Inflammatory macrophage treated with lipopolysaccharide for 4 hours (primary cell): ENCODE measurements at regions not wholly inside any gene's neighbourhood (a gene's known extent, or its start where the extent isn't known, plus 50 kb on each side); places are given as distances from the start of the nearest gene placed in this dataset.

Experiments
- DNase-seq: peaks from one replicate; pipeline ENCODE4 v3.0.0-alpha.2; 2020

DNA sequence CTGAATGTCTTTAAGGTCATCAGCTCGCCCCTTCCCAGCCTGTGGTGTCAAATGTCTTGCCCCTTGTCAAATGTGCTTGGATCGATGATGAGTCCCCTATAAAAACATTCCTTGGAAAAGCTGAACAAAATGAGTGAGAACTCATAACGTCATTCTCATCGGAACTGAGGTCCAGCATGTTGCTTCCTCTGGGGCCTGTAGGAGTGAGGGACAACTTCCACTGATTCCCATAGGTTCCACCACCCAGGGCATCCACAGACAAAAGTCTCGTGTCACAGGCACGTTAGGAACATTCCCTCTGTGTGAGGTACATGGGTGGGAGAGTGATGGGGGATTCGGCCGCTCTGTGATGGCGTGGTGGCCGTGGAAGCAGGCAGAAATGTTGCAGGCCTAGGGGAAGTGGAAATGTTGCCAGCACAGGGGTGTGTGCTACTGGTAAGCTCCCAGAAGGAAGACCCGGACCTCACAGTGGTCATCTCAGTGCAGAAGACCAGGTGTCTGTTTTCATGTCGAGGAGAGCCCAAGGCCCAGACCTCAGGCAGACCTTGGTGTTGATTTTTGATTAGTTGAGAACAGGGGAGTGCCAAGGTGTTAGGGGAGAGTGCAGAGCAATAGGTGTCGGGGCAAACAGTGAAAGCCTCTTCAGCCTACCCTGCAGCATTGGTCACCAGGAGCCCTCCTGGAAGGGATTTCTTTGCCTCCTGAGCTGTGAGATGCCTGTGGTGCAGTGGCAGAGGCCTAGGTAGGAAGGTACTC, 96.8 kb downstream of the SNRPN start:
- no peak for DNase-seq

DNA sequence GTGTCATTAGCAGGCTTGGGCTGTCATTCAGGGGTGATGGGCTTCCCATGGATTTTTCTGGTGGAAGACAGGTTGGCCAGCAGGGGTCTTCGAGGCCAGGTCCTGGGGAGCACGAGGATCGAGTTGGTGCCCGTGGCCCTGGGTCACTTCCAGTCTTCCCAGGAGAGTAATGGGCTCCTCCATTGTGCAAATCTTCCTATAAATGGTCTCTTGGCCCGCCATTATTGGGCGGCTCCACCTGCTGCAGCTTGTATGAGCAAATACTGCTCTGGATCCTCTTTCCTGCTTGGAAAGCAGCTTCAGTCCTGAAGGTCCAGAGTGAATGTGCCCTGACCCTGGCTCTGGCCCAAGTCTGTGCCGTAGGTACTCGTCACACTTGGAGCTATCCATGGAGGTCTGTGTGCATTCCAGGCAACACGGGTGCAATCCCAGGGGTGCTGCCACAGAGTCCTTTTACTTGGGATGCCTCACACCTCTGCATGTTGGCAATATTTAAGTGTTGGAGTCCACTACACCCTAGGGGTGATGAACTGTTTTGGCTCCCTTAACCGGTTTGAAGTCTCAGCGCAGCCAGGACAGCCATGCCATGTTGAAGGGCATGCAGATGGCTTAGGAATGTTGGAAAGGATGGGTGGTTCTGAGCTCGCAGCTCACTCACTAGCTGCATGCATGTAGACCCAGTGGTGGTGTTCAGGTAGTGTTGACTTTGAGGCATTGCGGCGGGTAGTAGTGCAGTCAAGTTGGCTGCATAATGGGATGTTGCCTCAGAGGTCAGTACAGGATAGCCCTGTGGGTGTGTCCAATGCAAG, 97.6 kb downstream of the SNRPN start:
- DNase-seq: no peak

DNA sequence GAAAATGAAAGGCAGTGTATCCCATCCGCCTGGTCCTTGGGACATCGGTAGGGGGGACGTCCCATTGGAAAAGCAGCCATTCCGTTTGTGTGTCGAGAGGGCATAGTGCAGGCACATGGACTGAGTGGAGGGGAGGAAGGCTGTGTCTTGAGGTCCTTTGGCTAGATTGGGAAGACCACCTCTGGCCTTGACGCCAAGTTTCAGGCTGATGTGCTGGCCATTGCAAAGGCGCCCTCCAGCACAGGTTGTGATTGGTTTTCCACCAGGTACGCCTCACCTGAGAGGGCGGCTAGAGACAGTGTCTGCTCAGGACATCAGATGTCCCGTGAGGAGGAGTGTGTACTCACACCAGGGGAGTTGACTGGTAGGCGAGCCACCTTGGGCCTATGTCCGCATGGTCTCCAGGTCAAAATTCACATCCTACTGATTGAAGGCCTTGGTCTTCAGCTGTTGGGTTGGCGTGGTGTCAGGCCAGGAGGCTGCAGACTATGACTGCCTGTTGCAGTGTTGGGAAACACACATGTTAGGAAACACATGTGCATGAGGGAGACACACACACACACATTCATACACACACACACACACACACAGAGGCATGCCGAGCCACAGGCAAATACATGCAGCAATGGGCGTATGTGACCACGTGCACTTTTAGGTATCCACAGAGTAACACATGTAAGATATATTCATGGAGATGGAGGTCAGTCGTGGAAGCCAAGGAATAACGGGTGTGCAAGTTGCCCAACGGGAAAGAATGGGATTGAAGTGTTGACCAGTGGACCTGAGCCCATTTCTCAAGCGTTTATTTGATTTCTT, 98.4 kb downstream of the SNRPN start:
- DNase-seq: no peak

DNA sequence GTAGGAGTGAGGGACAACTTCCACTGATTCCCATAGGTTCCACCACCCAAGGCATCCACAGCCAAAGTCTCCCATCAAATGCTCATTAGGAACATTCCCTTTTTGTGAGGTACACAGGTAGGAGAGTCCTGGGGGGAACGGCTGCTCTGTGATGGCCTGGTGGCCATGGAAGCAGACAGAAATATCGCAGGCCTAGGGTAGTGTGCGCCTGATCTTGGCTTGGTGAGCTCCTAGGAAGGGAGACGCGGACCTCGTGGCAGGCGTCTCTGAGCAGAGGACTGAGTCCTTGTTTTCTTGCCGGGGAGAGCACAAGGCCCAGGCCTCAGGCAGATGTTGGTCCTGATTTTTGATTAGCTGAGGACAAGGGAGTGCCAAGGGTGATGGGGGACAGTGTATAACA, 99.5 kb downstream of the SNRPN start:
- DNase-seq: no peak

DNA sequence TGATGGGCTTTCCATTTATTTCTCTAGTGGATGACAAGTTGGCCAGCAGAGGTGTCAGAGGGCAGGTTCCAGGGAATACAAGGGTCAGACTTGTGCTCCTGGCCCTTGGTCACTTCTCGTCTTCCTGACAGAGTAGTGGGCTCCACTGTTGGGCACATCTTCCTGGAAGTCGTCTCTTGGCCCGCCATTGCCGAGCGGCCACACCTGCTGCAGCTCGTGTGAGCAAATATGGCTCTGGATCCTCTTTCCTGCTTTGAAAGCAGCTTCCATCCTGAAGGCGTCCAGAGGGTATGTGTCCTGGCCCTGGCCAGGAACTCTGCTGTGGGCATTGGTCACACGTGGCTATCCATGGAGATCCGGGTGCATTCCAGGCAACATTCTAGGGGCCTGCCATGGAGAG, 100.2 kb downstream of the SNRPN start:
- no peak for DNase-seq

DNA sequence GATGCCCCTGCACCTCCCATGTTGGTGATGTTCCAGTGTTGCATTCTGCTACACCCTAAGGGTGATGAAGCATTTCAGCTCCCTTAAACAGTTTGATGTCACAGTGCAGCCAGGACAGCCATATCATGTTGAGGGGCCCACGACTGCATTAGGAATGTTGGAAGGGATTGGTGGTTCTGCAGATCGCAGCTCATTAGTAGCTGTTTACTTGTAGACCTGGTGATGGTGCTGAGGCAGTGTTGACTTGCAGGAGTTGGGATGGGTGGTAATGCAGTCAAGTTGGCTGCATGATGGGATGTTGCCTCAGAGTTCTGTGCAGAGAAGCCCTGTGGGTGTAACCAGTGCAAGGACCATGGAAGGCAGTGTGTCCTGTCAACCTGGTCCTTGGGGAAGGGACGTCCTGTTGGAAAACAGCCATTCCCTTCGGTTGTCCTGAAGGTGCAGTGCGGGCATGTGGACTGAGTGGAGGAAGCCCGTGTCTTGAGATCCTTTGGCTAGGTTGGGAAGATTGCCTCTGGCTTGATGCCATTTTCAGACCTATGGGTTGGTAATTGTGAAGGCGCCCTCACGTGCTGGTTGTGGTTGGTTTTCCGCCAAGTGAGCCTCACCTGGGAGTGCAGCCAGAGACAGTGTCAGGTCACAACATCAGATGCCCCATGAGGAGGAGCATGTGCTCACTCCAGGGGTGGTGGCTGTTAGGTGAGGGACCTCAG, 100.7 kb downstream of the SNRPN start:
- DNase-seq: no peak

DNA sequence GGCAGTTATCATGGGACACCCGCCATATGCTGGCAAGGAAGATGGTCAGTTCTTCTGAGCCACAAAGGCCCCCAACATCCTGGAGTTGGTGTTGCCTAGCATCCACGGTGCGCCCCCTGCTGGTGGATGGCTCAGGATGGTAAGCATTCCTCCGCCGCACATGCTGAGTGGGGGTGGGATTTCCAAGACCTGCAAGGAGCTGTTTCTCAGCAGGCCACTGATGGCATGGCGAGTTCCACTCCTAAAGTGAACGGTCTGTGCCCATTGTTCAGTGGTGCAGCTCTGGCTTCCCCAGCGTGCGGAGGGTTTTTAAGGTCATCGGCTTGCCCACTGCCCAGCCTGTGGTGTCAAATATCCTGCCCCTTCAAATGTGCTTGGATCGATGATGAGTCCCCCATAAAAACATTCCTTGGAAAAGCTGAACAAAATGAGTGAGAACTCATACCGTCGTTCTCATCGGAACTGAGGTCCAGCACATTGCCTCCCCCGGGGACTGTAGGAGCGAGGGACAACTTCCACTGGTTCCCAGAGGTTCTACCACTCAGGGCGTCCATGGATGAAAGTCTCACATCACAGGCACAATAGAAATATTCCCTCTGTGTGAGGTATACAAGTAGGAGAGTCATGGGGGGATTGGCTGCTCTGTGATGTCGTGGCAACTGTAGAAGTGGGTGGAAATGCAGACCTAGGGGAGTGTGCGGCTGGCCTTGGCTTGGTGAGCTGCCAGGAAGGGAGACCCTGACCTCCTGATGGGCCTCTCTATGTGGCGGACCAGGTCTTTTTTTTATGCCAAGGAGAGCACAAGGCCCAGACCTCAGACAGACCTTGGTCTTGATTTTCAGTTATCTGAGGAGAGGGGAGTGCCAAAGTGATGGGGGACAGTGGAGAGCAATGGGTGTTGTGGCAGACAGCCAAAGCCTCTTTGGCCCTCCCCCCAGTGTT, 102.0 kb downstream of the SNRPN start:
- no peak for DNase-seq

DNA sequence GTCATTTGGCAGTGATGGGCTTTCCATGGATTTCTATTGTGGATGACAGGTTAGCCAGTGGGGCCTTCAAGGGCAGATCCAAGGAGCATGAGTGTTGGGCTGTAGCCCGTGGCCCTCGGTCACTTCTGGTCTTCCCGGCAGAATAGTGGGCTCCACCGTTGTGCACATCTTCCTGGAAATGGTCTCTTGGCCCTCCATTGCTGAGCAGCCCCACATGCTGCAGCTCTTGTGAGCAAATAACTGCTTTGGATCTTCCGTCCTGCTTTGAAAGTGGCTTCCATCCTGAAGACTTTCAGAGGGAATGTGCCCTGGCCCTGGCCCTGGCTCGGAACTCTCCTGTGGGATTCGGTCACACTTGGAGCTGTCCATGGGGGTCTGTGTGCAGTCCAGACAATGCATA, 102.8 kb downstream of the SNRPN start:
- DNase-seq: no peak

DNA sequence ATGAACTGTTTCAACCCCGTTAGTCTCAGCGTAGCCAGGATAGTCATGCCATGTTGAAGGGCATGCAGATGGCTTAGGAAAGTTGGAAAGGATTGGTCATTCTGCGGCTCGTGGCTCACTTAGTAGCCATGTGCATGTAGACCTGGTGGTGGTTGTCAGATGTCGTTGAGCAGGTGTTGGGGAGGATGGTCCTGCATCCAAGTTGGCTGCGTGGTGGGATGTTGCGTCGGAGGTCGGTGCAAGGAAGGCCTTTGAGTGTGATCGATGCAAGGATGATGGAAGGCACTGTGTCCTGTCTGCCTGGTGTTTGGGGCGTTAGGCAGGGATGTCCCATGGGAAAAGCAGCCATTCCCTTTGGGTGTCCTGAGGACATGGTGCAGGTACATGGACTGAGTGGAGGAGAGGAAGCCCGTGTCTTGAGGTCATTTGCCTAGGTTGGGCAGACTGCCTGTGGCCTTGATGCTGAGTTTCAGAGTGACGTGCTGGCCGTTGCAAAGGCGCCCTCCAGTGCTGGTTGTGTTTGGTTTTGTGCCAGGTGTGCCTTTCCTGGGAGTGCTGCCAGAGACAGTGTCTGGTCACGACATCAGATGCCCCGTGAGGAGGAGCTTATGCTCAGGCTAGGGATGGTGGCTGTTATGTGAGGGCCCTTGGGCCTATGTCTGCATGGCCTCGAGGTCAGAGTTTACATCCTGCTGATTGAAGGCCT, 103.4 kb downstream of the SNRPN start:
- DNase-seq: no peak

DNA sequence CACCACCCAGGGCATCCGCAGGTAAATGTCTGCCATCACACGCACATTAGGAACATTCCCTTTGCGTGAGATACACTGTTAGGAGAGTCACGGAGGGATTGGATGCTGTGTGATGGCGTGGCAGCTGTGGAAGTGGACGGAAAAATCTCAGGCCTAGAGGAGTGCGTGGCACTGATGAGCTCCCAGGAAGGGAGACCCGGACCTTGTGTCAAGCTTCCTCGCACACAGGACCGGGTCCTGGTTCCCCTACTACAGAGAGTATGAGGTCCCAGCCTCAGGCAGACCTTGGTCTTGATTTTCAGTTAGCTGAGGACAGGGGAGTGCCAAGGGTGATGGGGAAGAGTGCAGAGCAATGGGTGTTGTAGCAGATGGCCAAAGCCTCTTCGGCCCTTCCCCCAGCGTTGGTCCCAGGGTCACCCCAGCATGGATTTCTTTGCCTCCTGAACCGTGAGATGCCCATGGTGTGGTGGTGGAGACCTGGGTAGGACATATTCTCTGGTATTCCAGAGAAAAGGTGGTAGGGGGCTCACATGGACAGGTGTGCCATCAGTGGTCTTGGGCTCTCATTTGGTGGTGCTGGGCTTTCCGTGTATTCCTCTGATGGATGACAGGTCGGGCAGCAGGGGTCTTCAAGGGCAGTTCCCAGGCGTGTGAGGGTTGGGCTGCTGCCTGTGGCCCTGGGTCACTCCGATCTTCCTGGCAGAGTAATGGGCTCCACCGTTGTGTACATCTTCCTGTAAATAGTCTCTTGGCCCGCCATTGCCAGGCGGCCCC, 105.1 kb downstream of the SNRPN start:
- DNase-seq: no peak

DNA sequence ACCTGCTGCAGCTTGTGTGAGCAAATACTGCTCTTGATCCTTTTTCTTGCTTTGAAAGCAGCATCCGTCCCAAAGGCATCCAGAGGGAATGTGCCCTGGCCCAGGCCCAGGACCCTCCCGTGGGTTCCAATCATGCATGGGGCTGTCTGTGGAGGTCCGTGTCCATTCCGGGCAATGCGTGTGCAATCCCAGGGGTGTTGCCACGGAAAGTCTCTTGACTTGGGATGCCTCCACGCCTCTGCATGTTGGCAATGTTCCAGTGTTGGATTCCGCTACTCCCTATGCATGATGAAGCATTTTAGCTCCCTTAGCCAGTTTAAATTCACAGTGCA, 105.7 kb downstream of the SNRPN start:
- DNase-seq: no peak

DNA sequence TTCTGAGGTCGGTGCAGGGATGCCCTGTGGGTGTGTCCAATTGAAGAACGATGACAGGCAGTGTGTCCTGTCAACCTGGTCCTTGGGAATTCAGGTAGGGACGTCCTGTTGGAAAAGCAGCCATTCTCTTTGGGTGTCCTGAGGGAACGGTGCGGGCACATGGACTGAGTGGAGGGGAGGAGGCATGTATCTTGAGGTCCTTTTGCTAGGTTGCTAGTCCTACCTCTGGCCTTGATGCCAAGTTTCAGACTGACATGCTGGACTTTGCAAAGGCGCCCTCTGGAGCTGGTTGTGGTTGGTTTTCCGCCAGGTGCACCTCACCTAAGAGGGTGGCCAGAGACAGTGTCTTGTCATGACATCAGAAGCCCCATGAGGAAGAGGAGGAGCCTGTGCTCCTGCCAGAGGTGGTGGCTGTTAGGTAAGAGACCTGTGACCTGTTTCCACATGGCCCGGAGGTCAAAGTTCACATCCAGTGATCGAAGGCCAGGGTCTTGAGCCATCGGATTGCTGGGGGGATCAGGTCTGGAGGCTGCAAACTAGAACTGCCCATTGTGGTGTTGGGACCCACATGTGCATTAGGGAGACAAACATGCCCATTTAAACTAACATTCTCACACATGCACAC, 106.3 kb downstream of the SNRPN start:
- DNase-seq: no peak

DNA sequence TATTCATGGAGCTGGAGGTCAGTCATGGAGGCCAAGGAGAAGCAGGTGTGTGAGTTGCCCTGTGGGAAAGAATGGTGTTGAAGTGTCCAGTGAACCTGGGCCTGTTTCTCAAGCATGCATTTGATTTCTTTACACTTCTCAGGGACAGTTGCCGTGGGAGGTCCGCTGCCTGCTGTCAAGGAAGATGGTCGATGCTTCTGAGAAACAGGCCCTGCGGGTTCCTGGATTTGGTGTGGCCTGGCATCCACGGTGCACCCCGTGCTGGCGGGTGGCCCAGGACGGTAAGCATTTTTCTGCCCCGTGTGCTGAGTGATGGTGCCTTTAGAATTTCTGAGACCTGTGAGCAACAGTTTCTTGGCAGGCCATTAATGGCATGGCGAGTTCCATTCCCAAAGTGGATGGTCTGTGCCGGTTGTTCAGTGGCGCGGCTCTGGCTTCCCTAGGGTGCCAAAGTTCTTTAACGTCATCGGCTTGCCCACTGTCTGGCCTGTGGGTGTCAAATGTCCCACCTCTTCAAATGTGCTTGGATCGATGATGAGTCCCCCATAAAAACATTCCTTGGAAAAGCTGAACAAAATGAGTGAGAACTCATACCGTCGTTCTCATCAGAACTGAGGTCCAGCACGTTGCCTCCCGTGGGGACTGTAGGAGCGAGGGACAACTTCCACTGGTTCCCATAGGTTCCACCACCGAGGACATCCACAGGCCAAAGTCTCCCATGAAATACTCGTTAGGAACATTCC, 107.2 kb downstream of the SNRPN start:
- no peak for DNase-seq

DNA sequence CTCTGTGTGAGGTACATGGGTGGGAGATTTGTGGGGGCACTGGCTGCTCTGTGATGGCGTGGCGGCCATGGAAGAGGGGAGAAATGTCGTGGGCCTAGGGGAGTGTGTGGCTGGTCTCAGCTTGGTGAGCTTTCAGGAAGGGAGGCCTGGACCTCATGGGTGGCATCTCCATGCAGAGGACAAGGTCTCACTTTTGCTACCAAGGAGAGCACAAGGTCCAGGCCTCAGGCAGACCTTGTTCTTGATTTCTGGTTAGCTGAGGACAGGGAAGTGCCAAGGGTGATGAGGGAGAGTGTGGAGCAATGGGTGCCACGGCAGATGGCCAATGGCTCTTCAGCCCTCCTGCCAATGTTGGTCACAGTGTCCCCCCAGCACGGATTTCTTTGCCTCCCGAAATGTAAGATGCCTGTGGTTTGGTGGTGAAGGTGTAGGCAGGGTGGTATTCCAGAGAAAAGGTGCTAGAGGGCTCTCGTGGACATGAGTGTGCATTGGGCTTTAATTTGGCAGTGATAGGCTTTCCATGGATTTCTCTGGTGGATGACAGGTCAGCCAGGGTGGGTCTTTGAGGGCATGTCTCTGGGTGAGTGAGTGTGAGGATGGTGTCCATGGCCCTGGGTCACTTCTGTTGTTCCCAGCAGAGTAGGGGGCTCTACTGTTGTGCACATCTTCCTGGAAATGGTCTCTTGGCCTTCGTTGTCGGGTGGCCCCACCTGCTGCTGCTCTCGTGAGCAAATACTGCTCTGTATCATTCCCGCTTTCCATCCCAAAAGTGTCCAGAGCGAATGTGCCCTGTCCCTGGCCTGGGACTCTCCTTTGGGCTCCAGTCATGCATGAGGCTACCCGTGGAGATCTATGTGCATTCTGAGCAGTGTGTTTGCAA, 108.0 kb downstream of the SNRPN start:
- DNase-seq: no peak

DNA sequence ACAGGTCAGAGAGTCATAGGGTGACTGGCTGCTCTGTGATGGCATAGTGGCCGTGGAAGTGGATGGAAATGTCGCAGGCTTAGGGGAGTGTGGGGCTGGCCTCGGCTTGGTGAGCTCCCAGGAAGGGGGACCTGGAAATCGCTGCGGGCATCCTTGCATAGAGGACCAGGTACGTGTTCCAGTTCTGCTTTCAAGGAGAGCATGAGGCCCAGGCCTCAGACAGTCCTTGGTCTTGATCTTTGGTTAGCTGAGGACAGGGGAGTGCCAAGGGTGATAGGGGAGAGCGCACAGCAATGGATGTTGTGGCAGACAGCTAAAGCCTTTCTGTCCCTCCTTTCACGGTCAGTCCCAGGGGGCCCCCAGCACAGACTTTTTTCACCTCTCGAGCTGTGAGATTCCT, 110.5 kb downstream of the SNRPN start:
- DNase-seq: no peak

DNA sequence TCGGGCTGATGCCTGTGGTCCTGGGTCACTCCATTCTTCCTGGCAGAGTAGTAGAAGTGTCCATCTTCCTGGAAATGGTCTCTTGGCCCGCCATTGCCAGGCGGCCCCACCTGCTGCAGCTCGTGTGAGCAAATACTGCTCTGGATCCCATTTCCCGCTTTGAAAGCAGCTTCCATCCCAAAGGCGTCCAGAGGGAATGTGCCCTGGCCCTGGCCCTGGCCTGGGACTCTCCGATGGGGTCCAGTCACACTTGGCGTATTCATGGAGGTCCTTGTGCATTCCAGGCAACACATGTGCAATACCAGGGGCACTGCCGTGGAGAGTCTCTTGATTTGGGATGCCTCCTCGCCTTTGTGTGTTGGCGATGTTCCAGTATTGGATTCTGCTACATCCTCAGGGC, 111.1 kb downstream of the SNRPN start:
- DNase-seq: no peak

DNA sequence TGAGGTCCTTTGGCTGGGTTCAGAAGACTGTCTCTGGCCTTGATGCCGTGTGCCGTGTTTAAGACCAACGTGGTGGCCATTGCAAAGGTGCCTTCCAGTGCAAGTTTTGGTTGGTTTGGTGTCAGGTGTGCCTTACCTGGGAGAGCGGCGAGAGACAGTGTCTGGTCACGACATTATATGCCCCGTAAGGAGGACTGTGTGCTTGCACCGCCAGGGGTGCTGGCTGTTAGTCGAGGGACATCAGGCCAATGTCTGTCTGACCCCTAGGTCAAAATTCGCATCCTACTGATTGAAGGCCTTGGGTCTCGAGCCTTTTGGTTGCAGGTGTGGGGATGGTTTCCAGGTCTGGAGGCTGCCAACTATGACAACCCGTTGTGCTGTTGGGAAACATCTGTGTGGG, 111.9 kb downstream of the SNRPN start:
- no peak for DNase-seq

DNA sequence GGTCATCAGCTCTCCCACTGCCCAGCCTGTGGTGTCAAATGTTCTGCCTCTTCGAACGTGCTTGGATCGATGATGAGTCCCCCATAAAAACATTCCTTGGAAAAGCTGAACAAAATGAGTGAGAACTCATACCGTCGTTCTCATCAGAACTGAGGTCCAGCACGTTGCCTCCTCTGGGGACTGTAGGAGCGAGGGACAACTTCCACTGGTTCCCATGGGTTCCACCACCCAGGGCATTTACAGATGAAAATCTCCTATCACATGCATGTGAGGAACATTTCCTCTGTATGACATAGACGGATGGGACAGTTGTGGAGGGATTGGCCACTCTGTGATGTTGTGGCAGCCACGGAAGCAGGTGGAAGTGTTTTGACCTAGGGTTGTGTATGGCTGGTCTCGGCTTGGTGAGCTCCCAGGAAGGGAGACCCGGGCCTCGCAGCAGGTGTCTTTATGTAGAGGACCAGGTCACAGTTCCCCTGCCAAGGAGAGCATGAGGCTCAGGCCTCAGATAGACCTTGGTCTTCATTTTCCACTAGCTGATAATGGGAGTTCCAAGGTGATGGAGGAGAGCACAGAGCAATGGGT, 113.0 kb downstream of the SNRPN start:
- no peak for DNase-seq
